OCI-M1 (cell line): ENCODE measurements at regions not wholly inside any gene's neighbourhood (a gene's known extent, or its start where the extent isn't known, plus 50 kb on each side); places are given as distances from the start of the nearest gene placed in this dataset.
"Not testable (repeated sequence)": the region's sequence is repeated elsewhere in the genome, so short reads cannot be mapped to it uniquely, and the experiment has no call there.

Experiments
- DNase-seq: peaks from one replicate; lab custom pipeline; 2025; lab: John Stamatoyannopoulos, UW

DNA sequence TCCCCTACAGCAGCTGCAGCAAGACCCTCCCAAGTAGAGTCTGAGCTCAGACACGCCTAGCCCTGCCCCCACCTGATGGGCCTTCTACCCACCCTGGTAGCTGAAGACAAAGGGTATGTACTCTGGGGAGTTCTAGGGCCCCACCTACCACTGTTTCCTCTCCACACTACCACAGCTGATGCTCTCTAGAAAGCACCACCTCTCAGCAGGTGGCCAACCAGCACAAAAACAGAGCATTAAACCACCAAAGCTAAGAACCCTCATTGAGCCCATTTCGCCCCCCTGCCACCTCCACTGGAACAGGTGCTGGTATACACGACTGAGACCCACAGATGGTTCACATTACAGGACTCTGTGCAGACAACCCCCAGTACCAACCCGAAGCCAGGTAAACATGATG is 258.9 kb downstream of the SETD4 start:
- DNase-seq = no peak

DNA sequence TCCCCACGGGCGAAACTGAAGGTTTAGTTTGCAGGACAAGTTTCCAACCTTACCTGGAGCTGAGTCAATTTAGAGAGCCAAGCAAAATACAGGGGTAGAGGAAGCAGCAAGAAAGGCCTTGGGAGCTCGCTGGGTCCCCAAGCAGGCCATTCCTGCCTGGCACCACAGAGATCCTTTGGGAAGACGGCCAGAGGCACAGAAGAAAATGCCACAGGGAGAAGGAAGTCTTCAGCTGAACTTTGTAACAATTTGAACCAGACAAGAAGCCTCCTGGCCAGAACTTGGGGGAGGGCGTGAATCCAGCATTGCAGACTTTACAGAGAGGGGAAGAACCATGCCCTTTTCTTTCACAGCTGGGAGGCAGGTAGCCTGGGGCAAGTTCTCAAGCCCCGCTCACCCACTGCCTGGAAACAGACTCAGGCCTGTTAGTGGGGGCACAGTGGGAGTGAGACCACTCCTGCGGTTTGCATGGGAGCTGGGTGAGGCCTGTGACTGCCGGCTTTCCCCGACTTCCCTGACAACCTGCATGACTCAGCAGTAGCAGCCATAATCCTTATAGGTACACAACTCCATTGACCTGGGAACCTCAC is 259.4 kb downstream of the SETD4 start:
- DNase-seq = not testable (repeated sequence)

DNA sequence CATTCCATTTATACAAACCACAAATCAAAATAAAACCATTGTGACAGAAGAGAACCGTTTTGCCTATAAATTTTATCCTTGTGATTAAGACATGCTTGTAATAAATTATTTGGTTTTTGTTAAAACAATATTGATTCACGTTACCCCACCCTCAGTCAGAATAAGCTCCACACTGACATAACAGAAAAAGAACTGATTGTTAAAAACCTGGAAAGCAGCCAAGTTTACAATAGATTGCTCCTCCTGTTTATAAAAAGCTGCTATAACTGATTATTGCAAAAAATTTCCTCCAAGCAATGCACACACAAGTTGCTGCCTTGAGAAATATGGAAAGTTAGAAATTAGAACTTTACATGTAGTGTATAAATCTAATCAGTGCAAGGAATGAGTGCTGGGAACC is 263.5 kb downstream of the SETD4 start:
- peak; percentile 14 for DNase-seq

DNA sequence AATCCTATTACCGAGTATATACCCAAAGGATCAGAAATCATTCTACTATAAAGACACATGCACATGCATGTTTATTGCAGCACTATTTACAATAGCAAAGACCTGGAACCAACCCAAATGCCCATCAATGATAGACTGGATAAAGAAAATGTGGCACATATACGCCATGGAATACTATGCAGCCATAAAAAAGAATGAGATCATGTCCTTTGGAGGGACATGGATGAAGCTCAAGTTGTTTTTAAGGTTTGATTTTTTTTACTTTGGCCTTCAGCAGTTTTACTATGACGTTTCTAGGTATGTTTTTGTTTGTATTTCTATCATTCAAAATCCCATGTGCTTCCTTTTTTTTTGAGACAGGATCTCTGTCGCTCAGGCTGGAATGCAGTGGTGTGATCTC is 265.8 kb downstream of the SETD4 start:
- not testable (repeated sequence) for DNase-seq

DNA sequence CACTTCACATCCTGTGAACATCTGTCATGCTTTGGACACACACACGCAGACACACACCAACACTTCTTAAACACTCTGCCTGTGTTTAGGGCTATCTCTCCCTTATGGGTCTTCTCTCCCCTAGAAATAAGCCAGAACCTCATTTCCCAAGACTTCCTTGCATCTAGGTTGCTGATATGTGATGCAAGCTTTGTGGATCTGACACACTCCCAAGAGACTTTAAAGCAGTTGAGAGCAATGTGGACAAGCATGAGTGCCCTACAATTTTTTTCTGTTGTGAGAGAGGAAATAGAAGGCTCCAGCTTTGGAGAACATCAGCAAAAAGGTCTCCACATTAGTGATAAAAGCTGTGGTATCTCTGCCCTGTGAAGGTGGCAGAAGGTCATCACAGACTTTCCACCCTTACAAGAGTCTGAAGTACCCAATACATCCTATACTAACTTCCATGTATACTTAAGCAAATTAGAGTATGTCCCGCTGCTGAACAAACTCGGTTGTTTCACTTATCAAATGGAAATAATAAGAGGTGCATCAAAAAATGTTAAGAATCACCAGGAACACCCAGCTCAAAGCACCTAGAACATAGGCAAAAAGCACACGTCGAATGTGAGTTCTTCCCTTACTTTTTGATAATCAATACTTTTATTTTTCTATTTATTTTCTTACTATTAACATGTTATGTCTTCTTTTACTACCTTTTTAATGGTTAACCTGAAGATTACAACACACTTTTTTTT is 267.6 kb downstream of the SETD4 start:
- no peak for DNase-seq

DNA sequence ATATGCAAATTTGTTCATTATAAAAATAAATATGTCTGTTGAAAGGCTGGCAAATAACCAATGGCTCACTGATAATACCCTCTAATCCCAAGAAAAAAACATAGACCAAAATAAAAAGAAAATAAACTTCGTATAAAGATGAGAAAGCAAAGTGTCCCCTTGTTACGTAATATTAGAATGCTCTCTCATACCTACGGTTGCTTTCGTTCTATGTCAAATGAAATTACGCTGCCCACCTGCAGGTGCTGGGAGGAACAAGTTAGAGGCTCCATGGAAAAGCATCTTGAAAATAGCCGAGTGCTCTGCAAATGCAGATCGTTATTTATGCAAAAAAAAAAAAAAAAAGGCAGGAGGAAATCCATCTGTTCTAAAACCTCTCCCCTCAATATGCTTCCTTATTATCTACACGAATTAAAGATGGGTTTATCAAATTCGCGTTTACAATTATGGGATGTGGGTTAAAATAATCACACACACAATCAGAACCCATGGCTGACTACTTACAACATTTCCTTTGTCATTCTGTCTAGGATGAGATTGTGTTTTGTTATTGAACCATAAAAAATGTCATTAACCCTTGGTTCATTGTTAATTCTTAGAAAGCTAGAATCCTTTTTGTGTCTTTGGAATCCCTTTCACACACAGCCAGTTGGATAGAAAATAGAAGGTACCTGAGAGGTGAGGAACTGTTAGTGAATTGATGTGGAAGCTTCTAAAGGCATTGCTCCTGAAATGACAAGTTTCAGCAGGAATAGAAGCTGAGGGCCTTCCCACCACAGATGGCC is 268.6 kb downstream of the SETD4 start:
- DNase-seq = no peak

DNA sequence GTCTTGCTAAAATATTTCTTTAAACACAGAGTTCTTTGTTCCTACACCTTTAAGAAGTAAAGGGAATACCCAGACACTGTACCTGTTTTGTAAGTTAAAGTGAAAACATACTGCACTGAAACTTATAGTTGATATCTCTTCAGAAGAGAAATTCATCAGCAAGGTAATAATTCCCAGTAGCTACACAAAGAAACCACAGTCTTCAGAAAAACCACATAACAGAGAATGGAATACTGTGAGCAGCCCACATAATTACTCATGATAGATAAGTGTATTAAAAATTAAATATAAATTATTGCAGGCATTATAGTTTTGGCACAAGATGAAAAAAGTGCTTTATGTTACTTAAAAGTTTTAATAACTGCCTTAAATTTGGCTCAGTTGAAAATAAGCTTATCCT is 276.6 kb downstream of the SETD4 start:
- DNase-seq = no peak

DNA sequence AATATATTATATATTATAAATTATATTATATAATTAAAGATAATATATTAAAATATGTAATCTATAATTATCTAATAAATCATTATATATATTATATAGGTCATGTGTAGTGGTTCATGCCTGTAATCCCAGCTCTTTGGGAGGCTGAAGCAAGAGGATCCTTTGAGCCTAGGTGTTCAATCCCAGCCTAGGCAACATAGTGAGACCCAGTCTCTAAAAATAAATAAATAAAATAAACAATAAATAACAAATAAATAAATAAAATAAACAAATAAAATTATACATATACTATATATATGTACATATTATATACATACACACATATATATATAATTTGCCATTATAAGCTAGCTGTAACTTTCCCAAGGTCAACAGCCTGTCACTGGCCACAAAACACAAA is 277.7 kb downstream of the SETD4 start:
- no peak for DNase-seq

DNA sequence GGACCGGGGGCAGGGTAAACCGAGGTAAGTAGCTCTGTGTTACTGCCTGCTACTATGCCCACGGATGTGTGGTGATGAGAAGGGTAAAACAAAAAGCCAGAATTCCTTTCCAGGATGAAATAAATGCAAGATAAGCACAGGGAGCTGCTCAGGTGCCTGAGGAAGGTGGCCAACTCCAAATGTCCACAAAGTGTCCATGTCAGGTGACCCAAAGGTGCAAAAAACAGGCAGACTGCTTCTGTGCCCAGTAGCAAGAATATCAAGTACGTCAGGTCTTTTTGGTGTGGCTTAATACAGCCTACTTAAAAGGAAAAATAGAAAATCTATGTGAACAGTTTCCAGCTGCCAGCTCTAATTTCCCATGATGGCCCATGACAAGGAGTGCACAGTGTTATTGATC is 279.3 kb downstream of the SETD4 start:
- DNase-seq = no peak

DNA sequence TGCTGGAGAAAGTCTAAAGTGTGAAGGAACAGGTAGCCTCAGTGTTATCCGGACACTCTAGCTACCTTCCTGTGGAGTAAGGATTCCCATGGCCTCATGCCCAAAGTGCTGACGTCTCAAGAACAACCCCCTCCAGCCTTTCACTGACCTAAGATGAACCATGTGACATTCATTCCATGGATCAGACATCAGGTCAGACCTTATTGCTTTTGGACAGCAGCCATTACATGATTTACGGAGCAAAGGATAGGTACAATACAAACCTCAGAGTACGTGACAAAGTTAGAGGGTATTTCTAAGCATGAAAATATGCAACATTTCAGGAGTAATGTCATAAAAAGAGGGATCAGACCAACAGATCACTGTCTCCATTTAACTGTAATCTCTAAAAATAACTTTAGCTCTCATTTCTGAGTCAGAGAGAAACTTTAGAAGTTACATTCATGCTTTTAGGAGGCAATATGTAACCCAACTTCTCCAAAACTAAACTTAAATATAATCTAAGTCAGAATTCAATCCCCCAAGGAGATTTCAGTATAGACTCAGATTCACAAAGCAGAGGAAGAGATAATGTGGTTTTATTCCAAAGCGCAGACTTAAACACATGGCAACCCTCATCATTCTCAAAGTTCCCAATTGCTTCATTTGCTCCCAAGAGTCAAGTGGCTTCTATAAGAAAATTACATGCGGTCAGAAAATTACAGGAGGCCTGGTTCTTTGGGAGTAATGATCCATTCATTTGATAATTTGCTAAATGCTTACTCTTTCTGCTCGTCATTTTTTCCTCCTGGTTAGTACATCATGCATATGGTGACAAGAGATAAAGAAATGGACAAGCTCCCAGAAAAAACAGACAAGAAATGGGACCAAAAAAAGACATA is 280.4 kb downstream of the SETD4 start:
- no peak for DNase-seq

DNA sequence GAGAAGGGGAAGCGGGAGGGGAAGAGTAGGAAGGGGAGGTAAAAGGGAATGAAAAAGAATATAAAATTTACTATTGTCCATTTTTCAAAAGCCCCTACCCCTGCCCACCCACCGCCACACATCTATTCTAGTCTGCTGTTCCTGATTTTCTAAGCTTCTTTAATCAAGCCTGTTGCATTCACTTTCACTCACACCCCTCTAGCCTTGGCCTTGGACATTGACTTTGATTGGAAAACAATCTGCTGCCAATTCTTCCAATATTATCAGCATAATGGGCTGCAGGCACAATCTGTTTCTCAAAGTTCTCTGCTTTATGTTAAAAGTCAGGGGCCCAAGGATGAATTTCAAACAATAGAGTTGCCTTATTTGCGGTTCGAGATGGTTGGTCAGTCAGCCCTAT is 281.2 kb downstream of the SETD4 start:
- no peak for DNase-seq

DNA sequence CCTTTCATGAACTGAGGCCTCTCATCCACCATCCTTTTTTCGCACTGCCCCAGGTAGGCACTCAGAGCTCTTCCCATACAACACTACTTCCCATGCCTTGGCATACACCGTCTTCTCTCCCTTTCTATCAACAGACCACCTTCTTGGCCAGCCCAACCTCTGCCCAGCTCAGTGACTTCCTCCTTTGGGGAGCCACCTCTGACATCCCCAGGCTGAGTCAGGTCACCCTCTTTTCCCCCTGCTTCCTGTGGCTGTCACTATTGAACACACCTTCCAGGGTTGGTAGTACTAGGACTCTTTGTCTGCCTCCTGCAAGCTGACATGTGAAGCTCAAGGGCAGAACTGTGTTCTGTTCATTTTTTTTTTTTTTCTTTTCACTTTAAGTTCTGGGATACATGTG is 283.2 kb downstream of the SETD4 start:
- no peak for DNase-seq

DNA sequence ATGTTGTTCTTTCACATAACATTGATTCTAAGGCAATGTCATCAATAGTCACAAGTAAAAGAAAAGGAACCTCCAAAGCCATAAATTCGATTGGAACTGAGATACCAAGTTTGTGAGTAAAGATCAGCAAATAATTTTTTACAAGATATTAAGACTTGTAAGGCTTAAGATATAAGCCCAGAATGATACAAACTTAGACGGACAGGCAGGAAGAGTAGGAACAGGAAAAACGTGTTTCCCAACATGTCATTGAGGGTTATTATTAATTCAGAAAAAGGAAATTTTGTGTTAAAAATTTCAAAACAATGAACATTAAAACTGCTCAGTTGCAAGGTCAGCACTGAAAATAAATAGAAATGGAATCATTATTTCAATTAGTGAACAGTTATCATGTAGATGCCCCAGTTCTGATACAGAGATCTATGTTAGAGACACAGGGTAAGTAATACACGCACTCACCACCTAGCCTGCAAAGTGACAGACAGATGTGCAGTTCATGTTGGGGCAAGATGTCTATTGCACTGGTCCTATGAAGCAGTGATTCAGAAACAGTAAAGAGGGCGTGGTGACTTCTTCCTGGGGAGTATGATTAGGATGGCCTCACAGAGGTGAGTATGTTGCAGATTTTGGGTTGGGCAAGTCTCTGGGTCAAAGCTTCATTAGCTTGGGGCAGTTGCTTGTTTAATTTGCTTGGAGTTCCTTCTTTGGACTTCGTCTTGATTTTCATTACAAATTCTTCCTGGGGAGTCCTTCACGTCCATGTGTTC is 284.4 kb downstream of the SETD4 start:
- no peak for DNase-seq

DNA sequence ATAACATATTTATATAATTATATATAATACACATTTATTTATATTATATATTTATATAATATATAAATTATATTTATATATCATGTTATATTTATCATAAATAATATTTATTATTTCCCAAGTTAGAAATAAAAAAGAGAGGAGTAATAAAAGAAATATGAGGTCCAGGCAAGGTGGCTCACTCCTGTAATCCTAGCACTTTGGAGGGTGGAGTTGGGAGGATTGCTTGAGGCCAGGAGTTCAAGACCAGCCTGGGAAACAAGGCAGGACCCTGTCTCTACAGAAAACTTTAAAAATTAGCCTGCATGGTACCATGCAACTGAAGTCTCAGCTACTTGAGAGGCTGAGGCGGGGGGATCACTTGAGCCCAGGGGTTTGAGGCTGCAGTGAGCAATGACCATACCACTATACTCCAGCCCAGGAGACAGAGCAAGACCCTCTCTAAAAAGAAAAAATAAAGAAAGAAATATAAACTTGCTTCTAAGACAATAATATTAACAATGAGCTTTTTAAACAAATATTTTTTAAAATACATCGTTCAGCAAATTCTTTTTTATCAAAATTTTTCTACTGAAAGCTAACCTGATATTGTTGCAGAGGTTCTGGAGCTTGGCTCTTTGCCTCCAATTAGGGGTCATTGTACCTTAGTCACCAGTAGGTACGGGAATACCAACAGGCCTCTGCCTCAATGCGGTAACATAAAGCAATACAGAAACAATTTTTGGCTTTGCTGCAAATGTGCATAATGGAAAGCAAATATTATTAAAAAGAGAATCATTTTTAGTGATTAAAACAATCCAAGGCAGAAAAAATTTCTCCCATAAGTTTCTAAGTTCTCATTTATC is 290.0 kb downstream of the SETD4 start:
- no peak for DNase-seq

DNA sequence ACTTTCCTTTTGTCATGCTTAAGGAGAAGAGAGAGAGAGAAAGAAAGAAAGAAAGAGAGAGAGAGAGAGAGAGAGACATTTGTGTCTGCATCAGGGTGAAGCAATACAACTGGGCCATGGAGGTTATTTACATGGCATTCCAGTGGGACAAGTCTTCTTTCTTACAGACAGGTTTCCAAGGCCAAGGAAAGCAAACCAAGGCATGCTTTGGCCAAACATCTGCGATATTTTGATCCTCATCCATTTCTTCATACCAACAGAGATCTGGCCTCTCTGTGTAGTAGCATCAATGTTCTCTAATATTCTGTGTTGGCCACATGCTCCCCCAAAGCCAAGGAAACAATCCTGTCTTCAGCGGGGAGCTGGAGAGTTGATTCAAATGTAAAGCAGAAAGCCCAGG is 292.1 kb downstream of the SETD4 start:
- no peak for DNase-seq

DNA sequence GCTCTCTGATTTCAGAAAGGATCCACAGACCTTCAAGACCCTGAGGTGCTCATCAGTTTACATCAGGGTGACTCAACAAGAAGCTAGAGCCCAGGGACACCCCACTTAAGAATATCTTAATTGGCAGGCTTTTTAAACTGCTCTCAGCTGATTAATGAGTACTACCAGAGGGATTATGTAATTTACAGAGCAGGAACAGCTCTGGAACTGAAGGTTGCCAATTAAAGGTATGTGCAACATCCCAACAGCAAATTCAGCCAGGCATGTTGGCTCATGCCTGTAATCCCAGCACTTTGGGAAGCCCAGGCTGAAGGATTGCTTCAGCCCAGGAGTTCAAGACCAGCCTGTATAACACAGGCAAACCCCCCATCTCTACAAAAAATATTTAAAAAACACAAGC is 295.7 kb downstream of the SETD4 start:
- DNase-seq = no peak

DNA sequence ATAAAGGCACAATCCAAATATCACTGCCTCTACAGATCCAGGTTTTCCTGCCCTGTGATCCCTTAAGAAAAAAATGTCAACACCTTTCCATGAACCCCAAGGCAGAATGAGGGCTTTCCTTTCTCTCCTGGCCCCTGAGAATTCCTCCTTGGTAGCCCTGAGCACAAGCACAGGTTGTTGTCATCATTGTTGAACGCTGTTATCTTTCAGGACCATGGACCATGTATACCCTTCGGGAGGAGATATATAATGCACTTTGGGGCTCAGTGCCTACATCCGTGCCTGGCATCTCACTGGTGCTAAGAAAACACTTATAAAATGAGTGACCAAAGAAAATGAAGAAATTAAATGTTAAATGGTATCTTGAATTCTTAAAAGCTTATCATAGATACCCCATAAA is 296.2 kb downstream of the SETD4 start:
- DNase-seq = no peak

DNA sequence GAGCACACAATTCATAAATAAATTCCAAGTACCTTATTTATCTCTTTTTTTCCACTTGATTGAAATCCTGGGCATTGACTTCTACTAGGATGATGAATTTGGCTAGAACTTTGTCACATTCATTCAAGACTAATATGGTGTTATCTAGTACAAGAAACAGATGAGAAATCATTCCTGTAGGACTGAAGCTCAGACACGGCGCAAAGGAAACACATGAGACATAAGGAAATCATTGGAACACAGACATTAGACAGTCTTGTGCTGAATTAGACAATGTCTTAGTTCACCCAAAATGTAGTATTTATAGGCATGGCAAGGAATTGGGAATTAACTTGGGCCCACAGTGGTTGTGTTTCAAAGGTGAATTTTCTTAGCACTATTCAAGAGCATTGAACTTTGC is 305.7 kb downstream of the SETD4 start:
- DNase-seq = no peak

DNA sequence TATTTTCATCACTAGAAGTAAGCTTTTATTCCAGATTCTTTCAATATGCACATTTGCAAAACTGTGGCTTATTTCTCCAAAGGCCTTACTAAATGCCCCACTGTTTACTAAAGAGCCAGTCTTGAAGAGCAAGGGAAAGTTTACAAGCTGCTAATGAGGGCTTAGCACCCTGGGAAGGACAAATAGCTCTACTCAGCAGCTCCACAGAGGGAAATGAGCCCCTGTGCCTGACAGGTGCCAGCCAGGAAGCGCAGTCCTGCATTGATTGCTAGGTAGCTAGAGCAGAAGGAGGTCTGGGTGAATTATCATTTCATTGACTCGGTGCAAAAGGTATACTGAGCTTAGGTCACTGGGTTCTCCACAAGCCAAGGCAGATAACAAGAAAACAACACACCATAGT is 307.0 kb downstream of the SETD4 start:
- DNase-seq = no peak

DNA sequence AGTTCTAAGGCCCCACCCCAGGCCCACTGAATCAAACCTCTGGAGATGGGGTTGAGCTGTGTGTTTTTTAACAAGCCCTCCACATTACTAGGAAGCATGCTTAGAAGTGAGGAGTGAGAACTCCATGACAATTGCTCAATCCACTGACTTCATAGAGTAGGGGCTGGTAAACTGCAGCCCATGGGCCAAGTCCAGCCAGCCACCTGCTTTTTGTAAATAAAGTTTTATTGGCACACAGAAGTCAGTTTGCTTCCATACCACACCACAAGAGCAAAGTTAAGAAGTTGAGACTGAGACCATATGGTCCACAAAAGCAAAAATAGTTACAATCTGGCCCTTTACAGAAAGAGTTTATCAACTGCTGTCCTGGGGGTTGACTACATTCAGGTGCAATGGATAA is 309.2 kb downstream of the SETD4 start:
- no peak for DNase-seq

DNA sequence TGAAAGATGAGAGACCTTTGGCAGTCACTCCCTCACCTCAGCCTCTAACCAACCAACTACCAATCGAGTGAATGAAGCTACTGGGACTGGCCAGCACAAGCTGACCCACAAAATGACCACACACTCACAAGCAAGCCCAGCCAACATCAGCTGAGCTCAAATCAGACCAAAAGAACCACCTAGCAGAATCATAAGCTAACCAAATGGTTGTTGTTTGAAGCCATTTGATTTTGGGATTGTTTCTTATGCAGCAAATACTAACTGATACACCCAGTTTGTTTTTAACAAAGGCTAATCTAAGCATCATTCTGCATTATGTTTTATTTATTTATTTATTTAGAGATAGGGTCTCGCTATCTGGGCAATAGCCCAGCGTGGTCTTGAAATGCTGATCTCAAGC is 310.4 kb downstream of the SETD4 start:
- no peak for DNase-seq
